Mesenchymal stem cell (in vitro differentiated cells and primary cell): ENCODE measurements at regions not wholly inside any gene's neighbourhood (a gene's known extent, or its start where the extent isn't known, plus 50 kb on each side); places are given as distances from the start of the nearest gene placed in this dataset.
A peak's percentile ranks its signal among the peaks of the same experiment; 100 is the strongest.
"Not testable (repeated sequence)": the region's sequence is repeated elsewhere in the genome, so short reads cannot be mapped to it uniquely, and the experiment has no call there.

ENCODE experiments used
- DNase-seq: peaks from one replicate; pipeline ENCODE4 v3.0.0-alpha.2; 2013
- H2AFZ ChIP-seq: one replicate; pipeline ENCODE4 v1.6.1; 2013; ENCODE audit warnings: low read depth, mild to moderate bottlenecking, control low read depth, inconsistent platforms, low read length, moderate library complexity
- H2AK5ac ChIP-seq: 2 replicates; pipeline ENCODE4 v1.6.1; 2013; ENCODE audit warnings: low read length, moderate library complexity, mild to moderate bottlenecking, inconsistent platforms; ENCODE audit not compliant: severe bottlenecking
- H2BK120ac ChIP-seq: one replicate; pipeline ENCODE4 v1.6.1; 2013; ENCODE audit warnings: low read depth, mild to moderate bottlenecking, inconsistent platforms, low read length, moderate library complexity
- H2BK12ac ChIP-seq, 2 experiments: one replicate each; pipeline ENCODE4 v1.6.1; 2013; ENCODE audit warnings: inconsistent platforms in 2 of 2, low read length in 2 of 2, mild to moderate bottlenecking in 2 of 2, moderate library complexity in 2 of 2, control low read depth in 1 of 2
- H2BK15ac ChIP-seq: one replicate; pipeline ENCODE4 v1.6.1; 2013; ENCODE audit warnings: mild to moderate bottlenecking, low read depth, inconsistent platforms; ENCODE audit not compliant: poor library complexity, severe bottlenecking
- H2BK5ac ChIP-seq: 2 replicates; pipeline ENCODE4 v1.6.1; 2013; ENCODE audit warnings: low read depth, mild to moderate bottlenecking, low read length, control low read depth, inconsistent platforms; ENCODE audit not compliant: poor library complexity, severe bottlenecking
- H3K14ac ChIP-seq, 2 experiments: one replicate each; pipeline ENCODE4 v1.6.1; 2013; ENCODE audit warnings: inconsistent platforms in 2 of 2, low read length in 2 of 2, control low read depth in 1 of 2, mild to moderate bottlenecking in 1 of 2, moderate library complexity in 1 of 2
- H3K18ac ChIP-seq, 2 experiments: one replicate each; pipeline ENCODE4 v1.6.1; 2013; ENCODE audit warnings: inconsistent platforms in 2 of 2, low read length in 2 of 2, control low read depth in 1 of 2, low read depth in 1 of 2, mild to moderate bottlenecking in 1 of 2
- H3K23ac ChIP-seq, 2 experiments: one replicate each; pipeline ENCODE4 v1.6.1; 2013; ENCODE audit warnings: inconsistent platforms in 2 of 2, low read length in 2 of 2, mild to moderate bottlenecking in 2 of 2, moderate library complexity in 2 of 2, control low read depth in 1 of 2
- H3K27ac ChIP-seq: 2 replicates; pipeline ENCODE4 v1.5.1; 2013; ENCODE audit warnings: mild to moderate bottlenecking, moderate library complexity, low read length, control low read depth, inconsistent platforms; ENCODE audit not compliant: poor library complexity, severe bottlenecking
- H3K27me3 ChIP-seq, 2 experiments: 2 replicates each; pipeline versions ENCODE4 v1.6.1 to v1.7.0; 2013; ENCODE audit warnings: low read length in 2 of 2, mild to moderate bottlenecking in 2 of 2, moderate library complexity in 2 of 2, control low read depth in 1 of 2, inconsistent platforms in 1 of 2; ENCODE audit not compliant: control insufficient read depth in 1 of 2, insufficient read depth in 1 of 2
- H3K36me3 ChIP-seq, 2 experiments: 2 replicates each; pipeline versions ENCODE4 v1.6.1 to v1.7.0; 2013; ENCODE audit warnings: low read length in 2 of 2, control low read depth in 1 of 2, inconsistent platforms in 1 of 2, low read depth in 1 of 2, mild to moderate bottlenecking in 1 of 2; ENCODE audit not compliant: insufficient read depth in 2 of 2, control insufficient read depth in 1 of 2
- H3K4ac ChIP-seq, 2 experiments: one replicate each; pipeline ENCODE4 v1.6.1; 2013; ENCODE audit warnings: inconsistent platforms in 2 of 2, low read length in 2 of 2, mild to moderate bottlenecking in 2 of 2, moderate library complexity in 2 of 2, control low read depth in 1 of 2, low read depth in 1 of 2
- H3K4me1 ChIP-seq: 2 replicates; pipeline ENCODE4 v1.6.1; 2013; ENCODE audit warnings: low read depth, low read length, control low read depth; ENCODE audit not compliant: control insufficient read depth, insufficient read depth
- H3K4me2 ChIP-seq: 2 replicates; pipeline ENCODE4 v1.6.1; 2013; ENCODE audit warnings: low read length, mild to moderate bottlenecking, inconsistent platforms; ENCODE audit not compliant: poor library complexity, severe bottlenecking
- H3K4me3 ChIP-seq, 2 experiments: 2 replicates each; pipeline versions ENCODE4 v1.5.1 to v1.7.0; 2013; ENCODE audit warnings: low read length in 2 of 2, mild to moderate bottlenecking in 2 of 2, control low read depth in 1 of 2, low read depth in 1 of 2; ENCODE audit not compliant: insufficient read depth in 1 of 2
- H3K79me1 ChIP-seq: replicated peaks from 2 replicates; pipeline ENCODE4 v1.6.1; 2013; ENCODE audit warnings: mild to moderate bottlenecking, control low read depth, low read length, inconsistent platforms; ENCODE audit not compliant: poor library complexity, severe bottlenecking
- H3K9ac ChIP-seq: 2 replicates; pipeline ENCODE4 v1.7.0; 2013; ENCODE audit warnings: mild to moderate bottlenecking, low read length, moderate library complexity
- H3K9me3 ChIP-seq: 2 replicates; pipeline ENCODE4 v1.7.0; 2013; ENCODE audit warnings: mild to moderate bottlenecking, low read length; ENCODE audit not compliant: control insufficient read depth
- H4K8ac ChIP-seq: one replicate; pipeline ENCODE4 v1.6.1; 2013; ENCODE audit warnings: inconsistent platforms, mild to moderate bottlenecking, low read length, moderate library complexity
- H4K91ac ChIP-seq: one replicate; pipeline ENCODE4 v1.6.1; 2013; ENCODE audit warnings: mild to moderate bottlenecking, low read length, inconsistent platforms
- WGBS: methylation state at CpG from one replicate; pipeline ENCODE4 v1.1.7; 2013; ENCODE audit warnings: mixed read lengths; 5-methylcytosine and 5-hydroxymethylcytosine counted together

DNA sequence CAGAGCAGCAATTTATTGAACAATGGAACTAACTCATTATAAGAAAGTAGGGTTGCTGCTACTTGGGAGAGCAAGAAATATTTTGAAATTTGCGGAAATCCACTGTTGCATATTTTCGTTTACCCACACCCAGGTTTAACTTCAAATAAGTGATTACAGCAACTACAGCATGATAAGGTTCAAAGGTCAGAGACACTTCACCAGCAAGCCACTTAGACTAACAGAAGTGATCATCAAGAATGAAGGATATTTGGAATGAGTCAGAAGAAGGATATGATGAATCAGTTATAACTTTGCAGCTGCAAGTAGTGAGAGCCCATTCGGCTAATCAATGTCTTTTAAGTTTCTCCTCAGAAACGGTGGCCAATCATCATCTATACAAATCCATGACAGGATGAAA lies 199.3 kb downstream of the TMA16 start:
- peak overlapping the region; percentile 97 for H3K27ac ChIP-seq
- H2BK12ac ChIP-seq: no peak overlapping the region
- H3K27me3 ChIP-seq: no peaks in the 10 kb centered on the region
- no peak overlapping the region for H2AFZ ChIP-seq
- no peak overlapping the region for H3K23ac ChIP-seq
- H3K4me1 ChIP-seq: no peaks in the 10 kb centered on the region
- H2AK5ac ChIP-seq: peak overlapping the region; percentile 44
- no peaks in the 10 kb centered on the region for H3K36me3 ChIP-seq
- H3K4ac ChIP-seq: no peak overlapping the region
- peak overlapping the region in 1 of 2 experiments; percentile 43 for H3K4me3 ChIP-seq
- no peak overlapping the region for H3K14ac ChIP-seq
- H4K8ac ChIP-seq: no peak overlapping the region
- no peak overlapping the region for H3K18ac ChIP-seq
- DNase-seq: peak; percentile 53
- no peak overlapping the region for H4K91ac ChIP-seq
- WGBS: 15% methylated on average over 2 of the region's 4 CpGs
- no peaks in the 10 kb centered on the region for H3K79me1 ChIP-seq
- no peak overlapping the region for H2BK15ac ChIP-seq
- H2BK5ac ChIP-seq: peak overlapping the region; percentile 97
- H3K9me3 ChIP-seq: no peaks in the 10 kb centered on the region
- no peak overlapping the region for H3K4me2 ChIP-seq
- H3K9ac ChIP-seq: no peak overlapping the region
- H2BK120ac ChIP-seq: no peak overlapping the region

DNA sequence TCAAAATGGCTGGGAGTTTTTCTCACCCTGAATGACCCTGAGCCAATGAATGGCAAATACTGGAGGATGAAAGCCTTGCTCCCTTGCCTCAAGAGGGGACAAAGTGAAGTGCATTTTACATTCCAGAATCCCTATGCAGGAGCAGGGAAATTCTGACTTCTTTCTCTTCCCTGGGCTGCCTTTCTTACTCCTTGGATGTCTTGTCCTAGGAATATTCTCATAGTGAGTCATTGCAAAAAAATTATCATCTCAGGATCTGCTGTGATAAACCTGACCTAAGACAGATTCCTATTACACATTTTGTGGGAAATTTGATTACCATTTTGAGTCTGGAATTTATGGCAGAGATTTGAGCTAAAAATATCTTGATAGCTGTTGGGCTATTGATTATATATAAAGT lies 199.9 kb downstream of the TMA16 start:
- Histone ChIP-seq H3K4me2 (no peak overlapping the region), H2AFZ (no peak overlapping the region), H2BK120ac (no peak overlapping the region), H3K4ac (no peak overlapping the region), H2AK5ac (peak overlapping the region; percentile 44), H2BK12ac (no peak overlapping the region), H3K14ac (no peak overlapping the region), H3K9ac (no peak overlapping the region), H3K18ac (no peak overlapping the region), H4K8ac (no peak overlapping the region), H3K23ac (no peak overlapping the region), H3K27me3 (no peaks in the 10 kb centered on the region), H3K4me3 (peak overlapping the region in 1 of 2 experiments; percentile 29), H2BK15ac (no peak overlapping the region), H3K9me3 (no peaks in the 10 kb centered on the region), H3K36me3 (no peaks in the 10 kb centered on the region), H3K4me1 (no peaks in the 10 kb centered on the region), H3K27ac (peak overlapping the region; percentile 97), H2BK5ac (peak overlapping the region; percentile 97), H4K91ac (no peak overlapping the region), H3K79me1 (no peaks in the 10 kb centered on the region)
- DNase-seq: peak; percentile 57

DNA sequence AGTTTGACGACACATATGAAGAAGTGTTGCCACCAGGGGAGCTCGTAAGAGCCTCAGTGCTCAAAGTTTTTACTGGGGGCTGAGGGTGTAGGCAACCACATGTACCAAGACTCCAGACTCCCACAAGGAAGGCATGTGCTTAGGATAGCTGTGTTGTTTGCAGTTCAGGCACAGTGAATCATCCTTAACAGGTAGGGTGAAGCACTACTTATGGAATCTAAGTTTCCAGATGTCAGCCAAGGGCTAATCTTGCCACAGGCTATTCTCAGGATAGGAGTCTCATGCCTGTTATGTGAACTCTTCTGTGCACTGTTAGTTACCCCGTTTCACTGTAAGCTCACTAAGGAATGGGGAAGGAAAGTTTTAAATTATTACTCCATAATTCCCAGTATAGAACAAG lies 202.6 kb downstream of the TMA16 start:
- no peak for DNase-seq
- Histone ChIP-seq H3K79me1 (no peaks in the 10 kb centered on the region), H3K14ac (peak overlapping the region in 1 of 2 experiments; percentile 12), H2BK12ac (no peak overlapping the region), H3K4me3 (no peak overlapping the region), H4K91ac (no peak overlapping the region), H3K9me3 (no peaks in the 10 kb centered on the region), H2AK5ac (no peak overlapping the region), H3K9ac (no peak overlapping the region), H3K4ac (no peak overlapping the region), H2BK15ac (no peak overlapping the region), H3K27me3 (no peaks in the 10 kb centered on the region), H3K4me1 (no peaks in the 10 kb centered on the region), H3K36me3 (no peaks in the 10 kb centered on the region), H4K8ac (no peak overlapping the region), H2BK120ac (no peak overlapping the region), H3K27ac (no peak overlapping the region), H3K23ac (no peak overlapping the region), H2BK5ac (no peak overlapping the region), H3K18ac (no peak overlapping the region), H3K4me2 (no peak overlapping the region), H2AFZ (no peak overlapping the region)
- WGBS: 88% methylated on average over 2 of the region's 3 CpGs

DNA sequence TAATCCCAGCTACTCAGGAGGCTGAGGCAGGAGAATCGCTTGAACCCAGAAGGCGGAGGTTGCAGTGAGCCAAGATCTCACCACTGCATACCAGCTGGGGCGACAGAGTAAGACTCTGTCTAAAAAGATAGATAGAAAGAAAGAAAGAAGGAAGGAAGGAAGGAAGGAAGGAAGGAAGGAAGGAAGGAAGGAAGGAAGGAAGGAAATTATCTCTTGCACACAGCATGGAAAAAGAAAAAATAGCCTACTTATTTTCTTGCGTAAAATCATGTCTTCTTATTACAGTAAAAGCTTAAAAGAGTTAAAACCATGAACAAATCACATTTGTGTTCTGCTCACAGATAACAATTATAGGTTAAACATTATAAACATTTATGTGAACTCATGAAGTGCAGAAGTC lies 205.9 kb downstream of the TMA16 start:
- H4K91ac ChIP-seq, H3K27ac ChIP-seq, H3K9me3 ChIP-seq, H2BK15ac ChIP-seq, DNase-seq, H4K8ac ChIP-seq, H3K36me3 ChIP-seq, H3K9ac ChIP-seq, H3K14ac ChIP-seq, H2AFZ ChIP-seq, H2BK120ac ChIP-seq, H3K4me2 ChIP-seq, H3K18ac ChIP-seq, H2BK12ac ChIP-seq, H3K79me1 ChIP-seq, H3K4me3 ChIP-seq, H2AK5ac ChIP-seq, H2BK5ac ChIP-seq, H3K27me3 ChIP-seq, H3K23ac ChIP-seq, H3K4me1 ChIP-seq, H3K4ac ChIP-seq: not testable (repeated sequence)
- 100% methylated on average over 4 of the region's 4 CpGs for WGBS
